ENCODE measurements at regions not wholly inside any gene's neighbourhood (a gene's known extent, or its start where the extent isn't known, plus 50 kb on each side); places are given as distances from the start of the nearest gene placed in this dataset.

DNA sequence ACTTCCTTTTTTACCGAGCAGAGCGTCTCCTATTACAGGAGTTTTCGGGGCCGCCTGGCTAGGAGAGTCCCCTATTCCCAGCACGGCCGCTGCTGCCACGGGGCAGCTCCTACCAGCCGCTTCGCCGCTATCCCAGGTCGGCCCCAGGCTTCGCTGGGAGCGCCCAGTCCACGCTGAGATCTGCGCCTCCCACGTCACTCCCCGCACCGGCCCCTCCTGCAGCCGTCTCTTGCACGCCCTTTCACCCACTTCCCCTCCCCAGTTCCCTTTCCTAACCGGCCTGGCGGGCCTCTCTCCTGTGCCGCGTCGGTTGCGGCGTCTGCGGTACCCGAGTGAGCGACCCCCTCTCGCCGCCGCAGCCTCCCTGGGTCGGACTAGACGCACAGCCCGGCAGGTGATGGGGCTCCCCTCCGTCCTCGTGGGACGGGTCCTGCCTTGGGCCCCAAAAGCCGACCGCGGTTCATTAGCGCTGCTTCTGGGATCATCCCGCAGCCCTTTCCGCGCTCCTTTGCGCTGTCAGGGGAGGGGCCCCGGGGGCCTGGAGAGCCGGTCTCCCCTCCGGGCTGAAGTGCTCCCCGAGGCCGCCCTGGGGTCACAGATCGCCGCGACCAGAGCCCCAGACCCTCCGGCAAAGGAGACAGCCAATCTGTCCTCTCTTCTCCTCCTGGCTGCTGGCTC is 1318.4 kb downstream of the TMEM121 start (continued):
- TF ChIP-seq, protein P1, sequence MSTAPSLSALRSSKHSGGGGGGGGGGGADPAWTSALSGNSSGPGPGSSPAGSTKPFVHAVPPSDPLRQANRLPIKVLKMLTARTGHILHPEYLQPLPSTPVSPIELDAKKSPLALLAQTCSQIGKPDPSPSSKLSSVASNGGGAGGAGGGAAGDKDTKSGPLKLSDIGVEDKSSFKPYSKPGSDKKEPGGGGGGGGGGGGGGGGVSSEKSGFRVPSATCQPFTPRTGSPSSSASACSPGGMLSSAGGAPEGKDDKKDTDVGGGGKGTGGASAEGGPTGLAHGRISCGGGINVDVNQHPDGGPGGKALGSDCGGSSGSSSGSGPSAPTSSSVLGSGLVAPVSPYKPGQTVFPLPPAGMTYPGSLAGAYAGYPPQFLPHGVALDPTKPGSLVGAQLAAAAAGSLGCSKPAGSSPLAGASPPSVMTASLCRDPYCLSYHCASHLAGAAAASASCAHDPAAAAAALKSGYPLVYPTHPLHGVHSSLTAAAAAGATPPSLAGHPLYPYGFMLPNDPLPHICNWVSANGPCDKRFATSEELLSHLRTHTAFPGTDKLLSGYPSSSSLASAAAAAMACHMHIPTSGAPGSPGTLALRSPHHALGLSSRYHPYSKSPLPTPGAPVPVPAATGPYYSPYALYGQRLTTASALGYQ (CRISPR knock-in tag; IDR thresholded peaks at IDR 0.05) = no peak
- TF ChIP-seq, protein P2, sequence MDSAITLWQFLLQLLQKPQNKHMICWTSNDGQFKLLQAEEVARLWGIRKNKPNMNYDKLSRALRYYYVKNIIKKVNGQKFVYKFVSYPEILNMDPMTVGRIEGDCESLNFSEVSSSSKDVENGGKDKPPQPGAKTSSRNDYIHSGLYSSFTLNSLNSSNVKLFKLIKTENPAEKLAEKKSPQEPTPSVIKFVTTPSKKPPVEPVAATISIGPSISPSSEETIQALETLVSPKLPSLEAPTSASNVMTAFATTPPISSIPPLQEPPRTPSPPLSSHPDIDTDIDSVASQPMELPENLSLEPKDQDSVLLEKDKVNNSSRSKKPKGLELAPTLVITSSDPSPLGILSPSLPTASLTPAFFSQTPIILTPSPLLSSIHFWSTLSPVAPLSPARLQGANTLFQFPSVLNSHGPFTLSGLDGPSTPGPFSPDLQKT (CRISPR knock-in tag; IDR thresholded peaks at IDR 0.05; ENCODE audit: borderline replicate concordance) = no peak
- TF ChIP-seq ZNF546 (CRISPR knock-in tag; conservative IDR thresholded peaks at IDR 0.05) (no peak), ZNF484 (CRISPR knock-in tag; IDR thresholded peaks at IDR 0.05; ENCODE audit: borderline replicate concordance, low read depth) (no peak), BORCS8-MEF2B (CRISPR knock-in tag; IDR thresholded peaks at IDR 0.05) (no peak), SRSF4 (IDR thresholded peaks at IDR 0.05; ENCODE audit: low read depth, low read length, poor library complexity, severe bottlenecking) (no peak), TCF12 (IDR thresholded peaks at IDR 0.05) (no peak), TCF12 (CRISPR knock-in tag; IDR thresholded peaks at IDR 0.05) (no peak), IRX3 (CRISPR knock-in tag; IDR thresholded peaks at IDR 0.05; ENCODE audit: borderline replicate concordance, low read depth) (no peak), IRF2 (CRISPR knock-in tag; IDR thresholded peaks at IDR 0.05) (no peak), SMYD3 (CRISPR knock-in tag; IDR thresholded peaks at IDR 0.05) (no peak), MEIS2 (CRISPR knock-in tag; IDR thresholded peaks at IDR 0.05) (no peak), ZNF260 (CRISPR knock-in tag; IDR thresholded peaks at IDR 0.05; ENCODE audit: borderline replicate concordance, low read depth) (no peak), REXO4 (CRISPR knock-in tag; IDR thresholded peaks at IDR 0.05; ENCODE audit: borderline replicate concordance) (no peak), ZNF263 (CRISPR knock-in tag; IDR thresholded peaks at IDR 0.05) (peak; percentile 63), EEA1 (CRISPR knock-in tag; IDR thresholded peaks at IDR 0.05; ENCODE audit: borderline replicate concordance) (0 out of 2 replicates have a peak, but pooled peaks have one; percentile 53), FOSL1 (CRISPR knock-in tag; IDR thresholded peaks at IDR 0.05; ENCODE audit: borderline replicate concordance) (no peak), SMC3 (IDR thresholded peaks at IDR 0.05; ENCODE audit: low read length) (no peak), EP300 (IDR thresholded peaks at IDR 0.05; ENCODE audit: low read depth in 2 of 2, low read length in 2 of 2) (no peak), EP300 (CRISPR knock-in tag; IDR thresholded peaks at IDR 0.05; ENCODE audit: borderline replicate concordance) (no peak), ZNF33B (CRISPR knock-in tag; IDR thresholded peaks at IDR 0.05) (0 out of 2 replicates have a peak, but pooled peaks have one; percentile 6), NFYB (CRISPR knock-in tag; IDR thresholded peaks at IDR 0.05) (no peak), CCDC6 (CRISPR knock-in tag; IDR thresholded peaks at IDR 0.05) (no peak)
- TF ChIP-seq, protein P3, sequence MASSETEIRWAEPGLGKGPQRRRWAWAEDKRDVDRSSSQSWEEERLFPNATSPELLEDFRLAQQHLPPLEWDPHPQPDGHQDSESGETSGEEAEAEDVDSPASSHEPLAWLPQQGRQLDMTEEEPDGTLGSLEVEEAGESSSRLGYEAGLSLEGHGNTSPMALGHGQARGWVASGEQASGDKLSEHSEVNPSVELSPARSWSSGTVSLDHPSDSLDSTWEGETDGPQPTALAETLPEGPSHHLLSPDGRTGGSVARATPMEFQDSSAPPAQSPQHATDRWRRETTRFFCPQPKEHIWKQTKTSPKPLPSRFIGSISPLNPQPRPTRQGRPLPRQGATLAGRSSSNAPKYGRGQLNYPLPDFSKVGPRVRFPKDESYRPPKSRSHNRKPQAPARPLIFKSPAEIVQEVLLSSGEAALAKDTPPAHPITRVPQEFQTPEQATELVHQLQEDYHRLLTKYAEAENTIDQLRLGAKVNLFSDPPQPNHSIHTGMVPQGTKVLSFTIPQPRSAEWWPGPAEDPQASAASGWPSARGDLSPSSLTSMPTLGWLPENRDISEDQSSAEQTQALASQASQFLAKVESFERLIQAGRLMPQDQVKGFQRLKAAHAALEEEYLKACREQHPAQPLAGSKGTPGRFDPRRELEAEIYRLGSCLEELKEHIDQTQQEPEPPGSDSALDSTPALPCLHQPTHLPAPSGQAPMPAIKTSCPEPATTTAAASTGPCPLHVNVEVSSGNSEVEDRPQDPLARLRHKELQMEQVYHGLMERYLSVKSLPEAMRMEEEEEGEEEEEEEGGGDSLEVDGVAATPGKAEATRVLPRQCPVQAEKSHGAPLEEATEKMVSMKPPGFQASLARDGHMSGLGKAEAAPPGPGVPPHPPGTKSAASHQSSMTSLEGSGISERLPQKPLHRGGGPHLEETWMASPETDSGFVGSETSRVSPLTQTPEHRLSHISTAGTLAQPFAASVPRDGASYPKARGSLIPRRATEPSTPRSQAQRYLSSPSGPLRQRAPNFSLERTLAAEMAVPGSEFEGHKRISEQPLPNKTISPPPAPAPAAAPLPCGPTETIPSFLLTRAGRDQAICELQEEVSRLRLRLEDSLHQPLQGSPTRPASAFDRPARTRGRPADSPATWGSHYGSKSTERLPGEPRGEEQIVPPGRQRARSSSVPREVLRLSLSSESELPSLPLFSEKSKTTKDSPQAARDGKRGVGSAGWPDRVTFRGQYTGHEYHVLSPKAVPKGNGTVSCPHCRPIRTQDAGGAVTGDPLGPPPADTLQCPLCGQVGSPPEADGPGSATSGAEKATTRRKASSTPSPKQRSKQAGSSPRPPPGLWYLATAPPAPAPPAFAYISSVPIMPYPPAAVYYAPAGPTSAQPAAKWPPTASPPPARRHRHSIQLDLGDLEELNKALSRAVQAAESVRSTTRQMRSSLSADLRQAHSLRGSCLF (CRISPR knock-in tag; IDR thresholded peaks at IDR 0.05; ENCODE audit: borderline replicate concordance) = no peak

Measured in HepG2 (cell line).